Ovary (tissue), 7 donors: ENCODE measurements at regions not wholly inside any gene's neighbourhood (a gene's known extent, or its start where the extent isn't known, plus 50 kb on each side); places are given as distances from the start of the nearest gene placed in this dataset.

Experiments used
- DNase-seq, 5 donors: peaks; one replicate each; pipeline ENCODE4 v3.0.0-alpha.2; 2019 to 2020
- H3K27ac ChIP-seq, 2 donors: fragments of 200-600 bp; one replicate each; pipeline versions ENCODE4 v1.5.1 to v1.8.0; 2019 to 2022
- H3K27me3 ChIP-seq: fragments of 200-600 bp; one replicate; pipeline ENCODE4 v1.8.0; 2022
- H3K36me3 ChIP-seq: fragments of 200-600 bp; sonication (generic); one replicate; pipeline ENCODE4 v1.5.1; 2019
- H3K4me1 ChIP-seq: one replicate; pipeline ENCODE4 v1.8.1; 2013; ENCODE audit warnings: mild to moderate bottlenecking, moderate library complexity; ENCODE audit not compliant: insufficient read depth
- H3K4me3 ChIP-seq: fragments of 200-600 bp; sonication (generic); one replicate; pipeline ENCODE4 v1.5.1; 2017
- H3K9me3 ChIP-seq, 2 donors: fragments of 200-600 bp in 1 of 2; sonication (generic) in 1 of 2; one replicate each; pipeline versions ENCODE4 v1.5.1 to v1.8.1; 2013 to 2019; ENCODE audit warnings: mild to moderate bottlenecking in 1 of 2, moderate library complexity in 1 of 2
- EP300 ChIP-seq: sonication (generic); formaldehyde crosslinking; IDR thresholded peaks from one replicate; pipeline ENCODE4 v1.6.1; 2017; ENCODE audit warnings: antibody characterized with exemption
- POLR2A ChIP-seq: fragments of 450-650 bp; IDR thresholded peaks from one replicate; pipeline ENCODE4 v1.6.1; 2017; ENCODE audit warnings: antibody characterized with exemption, mild to moderate bottlenecking, moderate library complexity
- WGBS, 3 donors: extraction: QIAGEN DNeasy Blood & Tissue Kit in 1 of 3; methylation state at CpG; one replicate each; pipeline versions ENCODE4 v1.1.5 to v1.1.7; 2013 to 2017; 5-methylcytosine and 5-hydroxymethylcytosine counted together
- intact Hi-C, 4 donors: fragments of 100-400 bp; cut with DNase I; formaldehyde crosslinking; loops; one replicate each; pipeline versions ENCODE4 v1.11.0 to v1.15.1; 2022 to 2023
- TF ChIP-seq, protein P1 (sequence below), 3 donors: fragments of 450-650 bp in 2 of 3; fragments of 200-600 bp in 1 of 3; IDR thresholded peaks; one replicate each; pipeline versions ENCODE4 v1.5.1 to v1.8.0; 2016 to 2022; ENCODE audit warnings: antibody characterized with exemption in 3 of 3, mild to moderate bottlenecking in 1 of 3
- donor health status: DM: no; HTN: no; CAD: no; lungs with moderate emphysema.
- donor health status: DM: no; HTN: no; CAD: no.
- donor health status: Bipolar disorder and iron deficiency.
- donor health status: DM: no; HTN: no; CAD: no.
- donor health status: DM: yes; HTN: yes; CAD: no.

DNA sequence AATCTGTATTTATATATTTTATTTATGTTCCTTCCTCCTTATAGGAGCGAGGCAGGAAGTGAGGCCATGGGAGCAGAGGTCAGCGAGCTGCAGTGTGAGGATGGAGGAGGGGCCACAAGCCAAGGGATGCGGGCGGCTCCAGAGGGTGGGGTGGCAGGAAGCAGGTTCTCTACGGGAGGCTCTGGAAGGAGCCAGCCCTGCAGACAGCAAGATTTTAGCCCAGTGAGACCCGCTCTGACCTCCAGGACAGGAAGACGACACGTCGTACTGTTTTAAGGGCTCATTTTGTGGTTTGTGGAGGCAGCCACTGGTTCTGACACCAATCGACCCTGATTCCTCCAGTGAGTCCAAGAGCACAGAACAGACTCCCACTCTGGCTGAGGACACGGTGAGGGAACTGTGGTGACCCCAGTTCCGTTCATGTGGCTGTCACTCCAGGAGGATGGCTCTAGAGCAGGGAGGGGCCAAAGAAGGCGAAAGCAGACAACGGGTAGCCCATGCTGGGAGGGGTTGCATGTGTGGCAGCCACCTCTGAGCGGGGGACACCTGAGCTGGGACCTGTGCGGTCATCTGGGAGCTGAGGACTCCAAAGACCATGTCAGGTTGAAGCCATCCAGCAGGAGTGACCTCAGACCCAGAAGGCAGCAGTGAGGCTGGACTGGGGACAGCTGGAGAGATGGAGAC, 100.1 kb upstream of the BHLHE23 start:
- Histone ChIP-seq H3K27ac (no peak overlapping the region), H3K27me3 (no peaks in the 10 kb centered on the region), H3K9me3 (no peaks in the 10 kb centered on the region), H3K36me3 (no peaks in the 10 kb centered on the region), H3K4me3 (no peak overlapping the region), H3K4me1 (peaks cover 1% of the 10 kb centered on the region)
- WGBS, 3 donors: 76 to 84% (median 82%) methylated on average over 16 of the region's 16 CpGs
- TF ChIP-seq EP300 (no peak), POLR2A (no peak)
- TF ChIP-seq, protein P1, sequence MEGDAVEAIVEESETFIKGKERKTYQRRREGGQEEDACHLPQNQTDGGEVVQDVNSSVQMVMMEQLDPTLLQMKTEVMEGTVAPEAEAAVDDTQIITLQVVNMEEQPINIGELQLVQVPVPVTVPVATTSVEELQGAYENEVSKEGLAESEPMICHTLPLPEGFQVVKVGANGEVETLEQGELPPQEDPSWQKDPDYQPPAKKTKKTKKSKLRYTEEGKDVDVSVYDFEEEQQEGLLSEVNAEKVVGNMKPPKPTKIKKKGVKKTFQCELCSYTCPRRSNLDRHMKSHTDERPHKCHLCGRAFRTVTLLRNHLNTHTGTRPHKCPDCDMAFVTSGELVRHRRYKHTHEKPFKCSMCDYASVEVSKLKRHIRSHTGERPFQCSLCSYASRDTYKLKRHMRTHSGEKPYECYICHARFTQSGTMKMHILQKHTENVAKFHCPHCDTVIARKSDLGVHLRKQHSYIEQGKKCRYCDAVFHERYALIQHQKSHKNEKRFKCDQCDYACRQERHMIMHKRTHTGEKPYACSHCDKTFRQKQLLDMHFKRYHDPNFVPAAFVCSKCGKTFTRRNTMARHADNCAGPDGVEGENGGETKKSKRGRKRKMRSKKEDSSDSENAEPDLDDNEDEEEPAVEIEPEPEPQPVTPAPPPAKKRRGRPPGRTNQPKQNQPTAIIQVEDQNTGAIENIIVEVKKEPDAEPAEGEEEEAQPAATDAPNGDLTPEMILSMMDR (IDR thresholded peaks at IDR 0.05): no peak
- no peak for DNase-seq
- intact Hi-C loops: no loop called here

DNA sequence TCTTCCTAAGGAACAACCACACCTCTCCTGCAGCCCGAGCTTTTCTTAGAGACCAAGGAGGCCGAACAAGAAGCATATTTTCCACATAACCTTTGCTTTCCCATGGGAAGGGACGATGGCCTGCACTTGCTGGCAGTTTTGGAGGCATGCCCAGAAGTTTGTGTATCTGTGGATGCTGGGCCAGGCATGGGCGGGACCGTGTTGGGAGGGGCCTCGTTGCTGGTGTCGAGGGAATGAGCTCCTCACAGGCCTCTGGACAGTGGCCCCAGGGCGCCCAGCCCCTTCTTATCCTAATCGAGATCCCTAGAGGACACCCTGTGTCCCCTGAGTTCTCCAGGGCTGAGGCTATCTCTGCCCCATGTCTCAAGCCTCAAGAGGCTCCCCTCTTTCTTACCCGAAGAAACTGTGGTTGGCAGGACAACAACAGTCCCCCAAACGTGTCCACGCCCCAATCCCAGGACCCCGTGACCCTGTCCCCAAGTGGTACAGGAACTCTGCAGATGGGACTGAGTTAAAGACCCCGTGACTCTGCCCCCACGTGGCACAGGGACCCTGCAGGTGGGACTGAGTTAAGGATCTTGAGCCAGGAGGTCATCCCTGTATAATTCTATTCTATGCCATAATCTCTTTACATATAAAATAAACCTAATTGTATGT, 99.5 kb upstream of the BHLHE23 start:
- Histone ChIP-seq H3K9me3 (no peaks in the 10 kb centered on the region), H3K4me3 (no peak overlapping the region), H3K36me3 (no peaks in the 10 kb centered on the region), H3K27ac (no peak overlapping the region), H3K27me3 (no peaks in the 10 kb centered on the region), H3K4me1 (peaks cover 1% of the 10 kb centered on the region)
- intact Hi-C loops: no loop called here
- WGBS, 3 donors: 62 to 66% (median 65%) methylated on average over 15 of the region's 15 CpGs
- no peak for DNase-seq
- TF ChIP-seq, protein P1 (IDR thresholded peaks at IDR 0.05): no peak
- no peak for TF ChIP-seq POLR2A
- no peak for TF ChIP-seq EP300

DNA sequence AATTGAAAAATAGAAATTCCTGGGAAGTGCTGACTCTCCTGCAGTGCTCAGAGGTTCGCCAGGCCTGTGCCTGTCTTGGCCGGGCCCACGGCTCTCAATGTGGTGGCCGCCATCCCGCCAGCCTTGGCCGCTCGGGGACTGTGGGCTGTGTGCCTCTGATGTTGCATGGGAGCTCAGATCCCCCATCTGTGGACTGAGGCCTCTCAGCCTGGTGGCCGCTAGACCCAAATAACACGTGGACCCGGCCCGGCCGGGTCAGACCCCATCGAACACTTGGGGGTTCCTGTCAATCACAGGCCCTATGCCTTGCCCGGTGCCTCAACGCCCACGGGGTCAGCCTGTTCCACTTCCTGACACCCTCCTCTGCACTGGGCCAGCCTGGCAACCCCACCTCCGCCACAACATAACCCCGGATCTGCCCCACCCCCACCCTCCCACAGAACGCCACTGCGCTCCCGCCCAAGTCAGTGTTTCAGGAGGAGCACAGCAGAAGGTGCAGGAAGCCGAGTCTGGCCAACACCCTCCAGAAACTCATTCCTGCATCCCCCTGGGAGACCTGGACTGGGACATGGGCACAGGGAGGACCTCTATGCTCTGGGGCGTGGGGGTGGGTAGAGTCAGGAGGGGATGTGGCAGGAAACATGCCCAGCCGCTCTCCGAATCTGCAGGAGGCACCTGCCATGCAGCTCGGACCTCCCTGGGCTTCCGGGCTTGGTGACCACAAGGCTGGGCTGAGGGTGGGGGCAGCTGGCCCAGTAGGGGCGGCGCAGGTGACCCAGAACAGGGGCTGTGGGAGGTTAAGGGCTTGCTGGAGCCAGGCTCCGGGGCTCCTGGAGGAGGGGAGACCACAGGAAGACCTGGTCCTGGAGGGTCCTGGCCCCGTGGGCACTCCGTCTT, 98.7 kb upstream of the BHLHE23 start:
- Histone ChIP-seq H3K27ac (no peak overlapping the region), H3K36me3 (no peaks in the 10 kb centered on the region), H3K27me3 (no peaks in the 10 kb centered on the region), H3K4me3 (no peak overlapping the region), H3K4me1 (peaks cover 1% of the 10 kb centered on the region), H3K9me3 (no peaks in the 10 kb centered on the region)
- DNase-seq: no peak
- 74 to 76% (median 75%) methylated on average over 32 of the region's 32 CpGs for WGBS, 3 donors
- TF ChIP-seq, protein P1 (IDR thresholded peaks at IDR 0.05): no peak
- TF ChIP-seq EP300 (no peak), POLR2A (no peak)
- intact Hi-C loops: no loop called here

DNA sequence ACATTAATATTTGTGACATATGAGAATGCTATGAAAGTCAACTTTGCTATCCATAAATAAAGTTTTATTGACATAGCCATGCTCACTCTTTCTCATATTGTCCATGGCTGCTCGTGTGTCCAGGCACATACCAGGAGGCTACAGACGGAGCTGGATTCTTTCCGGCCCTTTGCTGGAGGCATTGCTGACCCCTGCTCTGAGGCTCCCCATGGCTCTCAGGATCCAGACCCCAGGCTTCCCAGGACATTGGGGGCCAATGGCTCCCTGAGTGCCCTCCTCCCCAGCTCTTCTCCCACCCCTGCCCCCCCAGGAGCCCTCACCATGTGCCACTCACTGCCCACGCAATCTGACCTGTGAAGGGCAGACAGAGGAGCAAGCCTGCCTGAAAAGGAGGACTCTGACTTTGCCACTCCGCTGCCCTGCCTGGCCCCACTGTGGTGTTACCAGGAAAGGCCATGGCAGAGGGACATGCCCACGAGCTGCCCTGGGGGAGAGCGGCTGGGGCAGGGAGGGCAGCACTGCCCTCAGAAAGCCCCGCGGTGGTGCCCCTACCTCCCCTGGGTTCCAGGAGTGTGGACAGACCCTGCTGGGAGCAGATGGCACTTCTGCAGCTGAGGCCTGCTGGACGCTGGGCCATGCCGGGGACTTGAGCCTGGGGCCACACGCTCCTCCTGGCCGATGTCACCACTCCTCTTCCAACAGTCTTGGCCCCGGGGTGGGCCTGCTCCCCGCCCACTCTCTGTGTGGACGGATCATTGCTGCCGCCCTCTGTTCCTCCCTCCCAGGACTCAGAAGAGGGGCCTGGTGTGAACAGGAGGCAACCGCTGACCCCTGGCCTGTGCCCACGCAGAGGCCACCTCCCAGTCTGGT, 97.8 kb upstream of the BHLHE23 start:
- Histone ChIP-seq H3K4me3 (no peak overlapping the region), H3K36me3 (no peaks in the 10 kb centered on the region), H3K27ac (no peak overlapping the region), H3K27me3 (no peaks in the 10 kb centered on the region), H3K9me3 (no peaks in the 10 kb centered on the region), H3K4me1 (peaks cover 1% of the 10 kb centered on the region)
- DNase-seq: no peak
- intact Hi-C loops: no loop called here
- TF ChIP-seq, protein P1 (IDR thresholded peaks at IDR 0.05): no peak
- TF ChIP-seq EP300 (no peak), POLR2A (no peak)
- 63 to 78% (median 69%) methylated on average over 19 of the region's 19 CpGs for WGBS, 3 donors
